TTC549 (cell line): ENCODE measurements at regions not wholly inside any gene's neighbourhood (a gene's known extent, or its start where the extent isn't known, plus 50 kb on each side); places are given as distances from the start of the nearest gene placed in this dataset.
A peak's percentile ranks its signal among the peaks of the same experiment; 100 is the strongest.
"Not testable (repeated sequence)": the region's sequence is repeated elsewhere in the genome, so short reads cannot be mapped to it uniquely, and the experiment has no call there.

Experiments used
- FAIRE-seq: peaks from 2 replicates; lab custom pipeline; 2012; peaks lifted over from hg19 to GRCh38; lab: Jason Lieb, UNC

- no peak for FAIRE-seq
These were observed 2473.5 kb downstream of the PCDH9 start for GRCh38 chr13:64756621-64757020.

DNA sequence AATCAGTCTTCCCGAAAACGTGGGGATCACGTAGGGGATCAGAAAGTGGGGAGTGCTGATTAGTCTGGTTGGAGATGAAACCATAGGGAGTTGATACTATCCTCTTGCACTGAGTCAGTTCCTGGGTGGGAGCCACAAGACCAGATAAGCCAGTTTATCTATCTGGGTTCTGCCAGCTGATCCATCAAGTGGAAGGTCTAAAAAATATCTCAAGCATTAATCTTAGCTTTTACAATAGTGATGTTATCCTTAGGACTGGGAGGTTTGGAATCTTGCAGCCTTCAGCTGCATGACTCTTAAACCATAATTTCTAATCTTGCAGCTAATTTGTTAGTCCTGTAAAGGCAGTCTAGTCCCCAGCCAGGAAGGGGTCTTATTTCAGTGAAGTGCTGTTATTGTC lies 2474.2 kb downstream of the PCDH9 start:
- FAIRE-seq, result no peak

GRCh38 chr13:64753233-64754000 lies 2476.7 kb downstream of the PCDH9 start:
- FAIRE-seq, result no peak

DNA sequence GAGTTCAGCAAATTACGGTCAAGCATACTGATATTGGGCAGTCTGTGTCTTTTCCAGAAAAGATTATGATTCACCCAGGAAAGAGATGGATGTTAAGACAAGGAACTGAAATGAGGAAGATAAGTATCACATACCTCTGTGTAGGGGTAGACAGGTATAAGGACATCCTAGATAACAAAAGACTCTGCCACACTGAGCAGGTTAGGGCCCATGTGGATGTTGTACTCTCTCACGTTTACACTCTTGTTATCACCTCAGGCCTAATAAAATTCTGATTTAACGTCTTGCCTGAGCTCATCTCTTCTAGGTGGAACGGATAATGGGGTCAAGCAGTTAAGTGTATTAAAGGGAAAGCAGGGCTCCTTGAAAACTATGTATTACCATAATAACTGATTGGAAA lies 2480.8 kb downstream of the PCDH9 start:
- FAIRE-seq, result no peak

DNA sequence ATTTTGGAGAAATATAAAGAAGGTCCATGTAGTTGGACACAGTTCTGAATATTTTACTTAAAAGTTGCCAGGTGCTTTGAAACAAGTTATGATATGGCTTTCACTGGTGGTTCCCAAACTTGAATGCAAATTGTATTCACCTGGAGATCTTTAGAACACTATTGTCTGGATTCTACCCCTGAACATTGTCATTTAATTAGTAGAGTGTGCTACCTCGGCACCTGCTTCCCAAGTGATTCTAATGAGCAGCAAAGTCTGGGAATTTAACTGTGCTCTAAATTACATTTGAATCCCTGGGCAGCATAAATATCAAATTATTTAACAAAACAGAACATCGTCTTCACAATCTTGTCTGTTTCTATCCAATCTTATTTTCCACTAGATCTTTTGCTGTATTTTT lies 2483.3 kb downstream of the PCDH9 start:
- no peak for FAIRE-seq

DNA sequence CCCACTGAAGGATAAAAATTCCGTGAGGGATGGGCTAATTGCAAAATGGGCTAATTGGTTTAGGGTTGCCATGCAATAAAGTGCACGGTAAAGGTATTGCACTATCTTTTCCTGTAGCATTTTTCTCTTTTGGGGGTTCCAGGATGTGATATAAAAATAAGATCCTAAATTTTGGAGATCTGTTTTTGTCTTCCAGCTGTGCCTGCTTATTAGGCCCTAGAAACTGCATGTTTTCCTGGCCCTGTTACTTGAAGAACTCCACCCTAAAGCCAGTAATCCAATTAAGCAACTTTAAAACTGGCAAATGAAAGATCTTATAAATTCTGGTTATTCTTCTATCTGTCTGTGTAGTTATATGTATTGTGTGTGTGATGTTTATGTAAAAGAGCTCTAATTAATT lies 2489.6 kb downstream of the PCDH9 start:
- FAIRE-seq, result no peak

DNA sequence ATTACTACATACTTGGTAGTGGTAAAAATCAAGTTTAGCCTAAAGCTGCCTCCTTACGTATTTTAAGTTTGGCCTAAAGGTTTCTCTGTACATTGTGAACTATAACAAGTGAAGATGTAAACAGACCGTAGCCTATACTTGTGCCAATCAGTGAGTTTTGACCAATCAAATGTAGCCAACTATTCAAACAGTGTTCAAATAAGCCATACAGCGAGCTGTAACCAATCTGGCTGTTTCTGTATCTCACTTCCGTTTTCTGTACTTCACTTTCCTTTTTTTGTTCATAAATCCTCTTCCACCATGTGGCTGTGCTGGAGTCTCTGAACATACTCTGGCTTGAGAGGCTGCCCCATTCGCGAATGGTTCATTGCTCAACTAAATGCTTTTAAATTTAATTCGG lies 2504.6 kb downstream of the PCDH9 start:
- no peak for FAIRE-seq

DNA sequence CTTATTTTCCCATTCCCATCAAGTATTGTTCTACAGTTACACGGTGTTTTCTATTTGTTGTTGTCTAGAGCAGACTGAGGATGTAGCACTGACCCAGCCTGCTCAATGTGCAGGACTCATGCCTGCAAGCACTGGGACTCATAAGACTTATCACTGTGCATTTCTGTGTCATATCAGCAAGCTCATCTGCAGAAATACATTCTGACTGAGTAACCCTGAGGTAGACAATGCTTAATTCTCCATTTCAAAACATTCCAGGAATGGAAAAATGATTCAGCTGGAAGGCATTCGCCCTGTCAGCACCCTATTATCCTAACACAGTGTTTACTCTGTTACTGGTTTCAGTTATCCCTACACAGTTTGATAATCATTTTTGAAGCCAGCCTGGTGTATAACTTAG lies 2506.4 kb downstream of the PCDH9 start:
- peak; percentile 19 for FAIRE-seq

- no peak for FAIRE-seq
These were observed 2512.0 kb downstream of the PCDH9 start for GRCh38 chr13:64718116-64718515.

- FAIRE-seq, result no peak
These were observed 2513.2 kb downstream of the PCDH9 start for GRCh38 chr13:64716936-64717335.

DNA sequence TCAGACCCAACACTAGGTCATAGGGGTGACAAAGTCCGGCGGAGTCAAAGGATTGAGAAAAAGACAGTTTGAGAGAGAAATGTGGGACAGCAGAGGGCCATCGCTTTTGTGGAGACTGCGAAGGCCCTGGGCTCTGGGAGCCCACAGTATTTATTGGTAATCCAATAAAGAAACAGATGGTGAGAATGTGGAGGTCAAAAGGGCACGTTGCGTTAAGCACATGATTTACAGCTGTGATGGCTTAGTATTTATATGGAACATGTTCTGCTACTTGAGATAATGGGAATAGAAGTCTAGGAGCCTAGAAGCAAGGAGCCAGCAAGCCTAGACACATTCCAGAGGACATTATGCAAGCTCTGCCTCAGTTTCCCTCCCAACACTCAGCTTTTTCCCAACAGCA lies 2521.1 kb downstream of the PCDH9 start:
- FAIRE-seq, result no peak

DNA sequence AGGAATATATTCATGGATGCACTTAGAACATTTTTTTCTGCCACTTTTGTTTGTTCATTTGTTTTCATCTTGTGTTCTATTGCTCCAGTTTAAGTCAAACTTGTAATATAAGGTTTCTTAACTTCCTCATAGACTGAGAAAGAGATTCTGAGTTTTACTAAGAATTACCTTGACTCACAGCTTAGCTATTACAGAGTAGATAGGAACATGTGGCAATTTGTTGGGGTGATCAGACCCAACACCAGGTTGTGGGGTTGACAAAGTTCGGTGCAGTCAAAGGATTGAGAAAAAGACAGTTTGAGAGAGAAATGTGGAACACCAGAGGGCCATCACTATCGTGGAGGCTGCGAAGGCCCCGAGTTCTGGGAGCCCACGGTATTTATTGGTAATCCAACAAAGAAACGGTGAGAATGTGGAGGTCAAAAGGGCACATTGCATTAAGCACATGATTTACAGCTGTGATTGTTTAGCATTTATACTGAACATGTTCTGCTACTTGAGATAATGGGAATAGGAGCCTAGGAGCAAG lies 2526.0 kb downstream of the PCDH9 start:
- no peak for FAIRE-seq

GRCh38 chr13:64697226-64697625 lies 2532.9 kb downstream of the PCDH9 start:
- no peak for FAIRE-seq

DNA sequence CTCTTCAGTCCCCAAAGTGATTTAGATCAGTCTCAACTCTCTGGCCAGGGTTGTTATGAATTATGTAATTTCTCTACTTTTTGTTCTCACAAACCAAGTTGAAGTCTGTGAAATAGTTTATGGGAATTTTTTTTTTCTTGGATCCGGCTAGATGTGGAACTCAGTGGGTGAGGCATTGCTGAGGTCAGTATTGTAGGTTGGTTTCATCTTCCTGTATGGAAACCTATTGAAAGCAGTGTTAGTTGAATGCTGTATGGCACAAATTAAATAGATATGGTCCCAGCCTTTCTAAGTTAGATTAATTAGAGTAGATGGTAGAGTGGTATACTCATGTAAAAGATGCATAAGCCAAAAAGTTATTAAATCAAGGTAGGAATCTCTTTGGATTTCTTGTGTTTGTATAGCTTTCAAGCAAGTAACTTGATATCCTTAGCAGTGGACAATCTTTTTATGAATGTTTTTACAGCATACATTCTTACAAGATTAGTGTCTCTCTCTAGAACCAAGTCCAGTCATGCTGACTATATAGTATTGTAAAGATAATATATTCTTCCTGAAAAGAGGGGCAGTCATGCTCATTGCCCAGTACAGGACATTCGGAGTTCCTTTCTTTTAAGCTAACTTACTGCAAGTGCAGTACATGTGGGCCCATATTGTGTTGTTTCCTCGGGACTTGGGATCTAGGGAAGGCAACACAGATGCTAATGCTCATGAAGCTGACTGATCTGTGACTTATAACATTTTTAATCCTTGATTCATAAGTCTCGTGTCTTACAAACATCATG lies 2541.1 kb downstream of the PCDH9 start:
- no peak for FAIRE-seq

- not testable (repeated sequence) for FAIRE-seq
These were observed 2543.6 kb downstream of the PCDH9 start for GRCh38 chr13:64686536-64686935.

DNA sequence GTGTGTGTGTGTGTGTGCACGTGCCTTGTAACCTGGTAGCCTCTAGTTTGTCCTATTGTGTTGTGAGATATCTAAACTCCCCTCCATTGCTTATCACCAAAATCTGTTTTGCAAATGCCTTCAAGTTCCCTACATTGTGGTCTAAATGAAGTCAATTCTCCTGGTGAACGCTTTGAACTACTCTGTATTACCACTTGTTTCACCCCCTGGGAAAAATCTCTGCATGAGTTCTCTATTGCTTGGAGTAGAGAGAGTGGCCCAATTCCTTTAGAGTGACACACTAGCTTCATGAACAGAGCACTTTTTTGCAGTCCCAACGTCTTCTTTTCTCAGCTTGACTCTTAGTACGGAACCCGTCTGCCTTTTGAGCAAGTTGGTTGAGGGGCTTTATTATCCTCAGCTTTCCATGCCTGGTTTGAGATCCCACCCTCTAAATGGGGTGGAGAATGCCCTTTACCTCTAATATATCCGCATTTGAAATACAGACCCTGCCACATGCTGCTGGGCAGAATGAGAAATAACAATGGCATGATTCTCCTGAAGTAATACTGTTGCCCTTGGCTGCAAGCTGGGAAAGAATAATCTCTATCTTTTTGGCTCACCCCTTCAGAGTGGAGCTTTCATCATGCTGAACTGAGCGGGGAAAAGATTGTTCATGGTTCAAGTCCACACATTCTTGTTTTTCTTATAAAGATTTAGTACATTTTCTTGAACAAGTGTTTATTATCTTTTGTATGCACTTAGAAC lies 2545.3 kb downstream of the PCDH9 start:
- no peak for FAIRE-seq

DNA sequence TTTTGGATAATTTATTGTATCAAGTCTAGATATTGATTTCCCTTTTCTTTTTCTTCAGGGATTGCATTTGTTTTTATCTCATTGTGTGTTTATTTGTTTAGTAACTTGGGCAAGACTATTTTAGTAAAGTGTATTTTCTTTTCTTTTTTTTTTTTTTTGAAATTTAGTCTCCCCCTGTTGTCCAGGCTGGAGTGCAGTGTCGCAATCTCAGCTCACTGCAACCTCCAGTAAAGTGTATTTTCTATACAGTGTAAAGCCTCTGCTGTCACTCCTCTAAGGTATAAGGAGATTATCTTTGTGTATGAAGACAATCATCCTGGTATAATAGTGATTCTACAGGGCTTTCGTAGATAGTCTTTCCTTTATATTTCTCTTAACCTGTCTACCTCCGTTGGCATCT lies 2546.0 kb downstream of the PCDH9 start:
- no peak for FAIRE-seq

- FAIRE-seq, result no peak
These were observed 2549.4 kb downstream of the PCDH9 start for GRCh38 chr13:64680739-64681138.

DNA sequence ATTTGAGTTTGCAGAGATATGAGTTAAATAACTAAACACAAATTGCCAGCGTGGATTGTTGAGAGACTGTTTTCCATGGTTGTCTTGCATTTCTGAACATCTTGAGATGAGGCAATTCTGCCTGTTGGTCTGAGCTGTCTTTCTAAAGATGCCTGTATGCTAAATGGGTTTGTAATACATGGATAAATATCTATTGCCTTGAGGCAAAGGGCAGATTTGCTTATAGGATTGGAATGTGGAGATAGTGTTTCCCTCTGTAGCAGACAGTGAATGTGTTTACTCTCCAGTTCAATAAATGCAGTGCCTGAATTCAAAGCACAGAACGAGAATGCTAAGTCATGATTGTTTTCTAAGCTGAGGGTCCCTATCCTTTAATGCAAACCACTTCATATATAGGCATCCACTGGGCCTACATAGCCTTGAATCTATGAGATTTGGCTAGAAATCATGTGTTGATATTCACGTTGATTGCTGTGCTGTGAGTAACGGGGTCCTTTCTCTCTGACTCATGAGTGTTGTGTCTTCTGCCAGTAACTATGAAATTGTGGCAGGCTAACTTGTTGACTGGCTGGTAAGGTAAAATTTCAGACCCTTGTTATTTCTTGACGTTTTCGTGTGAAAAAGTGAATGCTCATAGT lies 2554.8 kb downstream of the PCDH9 start:
- FAIRE-seq, result no peak

DNA sequence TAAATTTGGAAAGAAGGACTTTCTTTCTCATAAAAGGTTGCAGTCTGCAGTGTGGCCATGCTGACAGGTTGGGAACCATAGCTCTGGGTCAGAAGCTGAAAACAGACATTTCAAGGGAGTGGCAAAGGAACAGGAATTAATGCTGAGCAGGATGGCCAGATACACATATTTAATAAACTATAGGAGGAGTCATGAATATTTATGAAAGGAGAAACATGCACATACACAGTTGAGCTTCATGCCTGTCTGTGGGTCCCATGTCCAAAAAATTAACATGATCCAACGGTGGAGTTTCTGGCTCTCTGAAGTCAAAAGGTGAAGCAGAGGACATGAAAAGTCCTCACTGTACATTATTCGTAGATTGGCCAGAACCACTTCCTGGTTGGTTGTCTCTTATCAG lies 2556.0 kb downstream of the PCDH9 start:
- FAIRE-seq, result no peak

- no peak for FAIRE-seq
These were observed 2557.4 kb downstream of the PCDH9 start for GRCh38 chr13:64672751-64673150.

- FAIRE-seq, result no peak
These were observed 2567.1 kb downstream of the PCDH9 start for GRCh38 chr13:64662887-64663593.
